ENCODE measurements at regions not wholly inside any gene's neighbourhood (a gene's known extent, or its start where the extent isn't known, plus 50 kb on each side); places are given as distances from the start of the nearest gene placed in this dataset.

DNA sequence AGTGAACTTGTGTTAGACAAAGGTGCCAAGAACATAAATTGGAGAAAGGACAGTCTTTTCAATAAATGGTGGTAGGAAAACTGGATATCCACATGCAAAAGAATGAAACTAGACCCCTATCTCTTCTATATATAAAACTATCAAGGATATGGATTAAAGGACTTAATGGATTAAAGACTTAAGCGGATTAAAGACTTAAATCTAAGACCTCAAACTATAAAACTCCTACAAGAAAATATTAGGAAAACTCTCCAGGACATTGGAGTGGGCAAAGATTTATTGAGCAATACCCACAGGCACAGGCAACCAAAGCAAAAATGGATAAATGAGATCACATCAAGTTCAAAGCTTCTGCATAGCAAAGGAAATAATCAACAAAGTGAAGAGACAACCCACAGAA is 242.9 kb upstream of the MEOX2 start:
- Histone ChIP-seq H3K9me3 (no peaks in the 10 kb centered on the region), H3K4me3 (ENCODE audit: low read depth, low read length) (no peak overlapping the region), H3K36me3 (no peaks in the 10 kb centered on the region), H3K27me3 (no peaks in the 10 kb centered on the region), H3K4me1 (no peaks in the 10 kb centered on the region)
- no peak for TF ChIP-seq CTCF (IDR thresholded peaks at IDR 0.05; ENCODE audit: low read depth, low read length)
- DNase-seq = no peak

DNA sequence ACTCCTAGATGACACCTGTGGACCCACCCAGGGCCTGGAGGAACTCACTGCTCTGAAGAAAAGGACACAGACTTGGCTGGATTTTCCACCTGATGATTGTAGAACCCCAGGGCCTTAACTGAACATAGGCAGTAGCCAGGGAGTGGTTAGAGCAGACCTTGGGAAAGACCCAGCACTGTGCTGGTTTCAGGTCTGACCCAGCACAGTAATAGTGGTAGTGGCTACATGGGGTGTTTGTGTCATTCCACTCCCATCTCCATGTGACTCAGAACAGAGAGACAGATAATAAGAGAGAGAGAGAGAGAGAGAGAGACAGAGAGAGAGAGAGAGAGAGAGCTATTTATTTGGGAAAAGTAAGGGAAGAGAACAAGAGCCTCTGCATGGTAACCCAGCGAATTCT is 239.1 kb upstream of the MEOX2 start:
- Histone ChIP-seq H3K36me3 (no peaks in the 10 kb centered on the region), H3K27me3 (no peaks in the 10 kb centered on the region), H3K4me3 (ENCODE audit: low read depth, low read length) (no peak overlapping the region), H3K9me3 (no peaks in the 10 kb centered on the region), H3K4me1 (no peaks in the 10 kb centered on the region)
- no peak for TF ChIP-seq CTCF (IDR thresholded peaks at IDR 0.05; ENCODE audit: low read depth, low read length)
- DNase-seq = no peak

- Histone ChIP-seq H3K4me1 (no peaks in the 10 kb centered on the region), H3K27me3 (no peaks in the 10 kb centered on the region), H3K4me3 (ENCODE audit: low read depth, low read length) (no peak overlapping the region), H3K36me3 (no peaks in the 10 kb centered on the region), H3K9me3 (no peaks in the 10 kb centered on the region)
- no peak for DNase-seq
- no peak for TF ChIP-seq CTCF (IDR thresholded peaks at IDR 0.05; ENCODE audit: low read depth, low read length)
Measured at GRCh38 chr7:15924910-15925309, 238.4 kb upstream of the MEOX2 start.

DNA sequence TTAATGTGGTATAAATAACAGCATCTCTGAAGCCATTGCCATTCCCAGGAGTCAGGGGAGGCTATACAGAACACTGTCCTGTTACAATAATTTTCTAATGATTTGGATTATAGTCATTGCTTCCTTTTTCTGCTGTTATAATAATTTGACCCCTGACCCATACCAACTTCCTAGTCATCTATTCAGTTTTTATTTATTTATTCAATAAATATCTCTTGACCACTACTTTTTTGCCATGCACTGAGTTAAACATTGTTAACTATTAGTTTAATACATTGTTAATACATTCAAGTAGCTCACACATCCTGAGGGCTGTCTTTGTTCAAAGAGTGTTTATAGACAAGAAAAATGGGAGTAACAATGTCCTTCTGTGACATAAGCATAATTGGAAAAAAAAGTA is 235.5 kb upstream of the MEOX2 start:
- Histone ChIP-seq H3K4me1 (no peaks in the 10 kb centered on the region), H3K27me3 (no peaks in the 10 kb centered on the region), H3K4me3 (ENCODE audit: low read depth, low read length) (no peak overlapping the region), H3K9me3 (no peaks in the 10 kb centered on the region), H3K36me3 (no peaks in the 10 kb centered on the region)
- TF ChIP-seq CTCF (IDR thresholded peaks at IDR 0.05; ENCODE audit: low read depth, low read length) = no peak
- DNase-seq = no peak

DNA sequence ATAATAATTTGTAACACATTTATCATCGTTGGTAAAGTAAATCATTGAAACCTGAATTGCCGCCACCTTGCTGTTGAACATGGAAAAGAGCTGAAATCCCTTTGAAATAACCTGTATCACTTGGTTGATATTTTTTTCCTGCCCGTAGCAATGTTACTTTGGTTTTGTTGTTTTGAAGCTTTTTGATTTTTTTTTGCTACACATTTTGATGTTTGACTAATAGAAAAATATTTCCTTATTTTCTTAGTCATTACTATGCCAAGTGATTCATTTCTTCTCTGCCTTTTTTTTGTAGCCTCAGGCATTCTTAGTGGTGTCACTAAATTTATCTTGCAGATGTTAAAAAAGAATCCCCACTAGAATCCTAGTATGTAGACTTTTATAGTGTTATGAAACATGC is 235.1 kb upstream of the MEOX2 start:
- Histone ChIP-seq H3K4me3 (ENCODE audit: low read depth, low read length) (no peak overlapping the region), H3K36me3 (no peaks in the 10 kb centered on the region), H3K27me3 (no peaks in the 10 kb centered on the region), H3K9me3 (no peaks in the 10 kb centered on the region), H3K4me1 (no peaks in the 10 kb centered on the region)
- TF ChIP-seq CTCF (IDR thresholded peaks at IDR 0.05; ENCODE audit: low read depth, low read length) = no peak
- DNase-seq = no peak

DNA sequence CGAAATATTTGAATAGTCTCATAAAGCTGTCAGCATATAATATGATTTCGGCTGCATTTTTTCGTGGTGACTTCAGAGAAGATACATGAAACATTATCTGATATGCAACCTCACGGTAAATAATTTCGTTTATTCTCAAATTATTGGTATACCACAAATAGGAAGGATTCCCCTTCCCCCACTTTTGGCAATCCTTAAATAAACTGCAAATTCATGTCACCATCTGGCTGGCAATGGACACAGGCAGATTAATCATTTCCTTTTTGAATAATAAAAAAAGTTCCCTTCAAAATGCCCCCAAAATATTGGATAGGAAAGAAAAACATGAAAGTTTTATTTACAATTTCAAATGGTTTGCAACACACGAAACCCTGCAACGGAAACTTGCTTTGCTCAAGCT is 234.5 kb upstream of the MEOX2 start:
- no peak for TF ChIP-seq CTCF (IDR thresholded peaks at IDR 0.05; ENCODE audit: low read depth, low read length)

More for the DNA sequence above, 234.5 kb upstream of the MEOX2 start:
- no peak for DNase-seq
- no peaks in the 10 kb centered on the region for H3K4me1 ChIP-seq
- H3K36me3 ChIP-seq = no peaks in the 10 kb centered on the region
- no peak overlapping the region for H3K4me3 ChIP-seq (ENCODE audit: low read depth, low read length)
- no peaks in the 10 kb centered on the region for H3K9me3 ChIP-seq
- H3K27me3 ChIP-seq = no peaks in the 10 kb centered on the region

All from BE2C (cell line).